HEK293 (cell line): ENCODE measurements at regions not wholly inside any gene's neighbourhood (a gene's known extent, or its start where the extent isn't known, plus 50 kb on each side); places are given as distances from the start of the nearest gene placed in this dataset.

Experiments
- CTCF ChIP-seq: fragments of 450-650 bp; formaldehyde crosslinking; IDR thresholded peaks from 2 replicates; pipeline ENCODE4 v1.5.1; 2016; ENCODE audit warnings: missing biosample characterization, missing genetic modification characterization
- PBX3 ChIP-seq: sonication (generic); formaldehyde crosslinking; IDR thresholded peaks from 2 replicates; pipeline ENCODE4 v1.8.1; 2022; ENCODE audit warnings: mild to moderate bottlenecking, moderate library complexity, missing genetic modification reagents
- REST ChIP-seq: fragments of 450-650 bp; formaldehyde crosslinking; IDR thresholded peaks from 2 replicates; pipeline ENCODE4 v1.5.1; 2016; ENCODE audit warnings: missing biosample characterization, missing genetic modification characterization
- YY1 ChIP-seq: fragments of 450-650 bp; formaldehyde crosslinking; IDR thresholded peaks from 2 replicates; pipeline ENCODE4 v1.5.1; 2018; ENCODE audit warnings: missing biosample characterization, missing genetic modification characterization
- ZSCAN16 ChIP-seq: fragments of 450-650 bp; formaldehyde crosslinking; IDR thresholded peaks from 2 replicates; pipeline ENCODE4 v1.5.1; 2016; ENCODE audit warnings: missing biosample characterization, missing genetic modification characterization

- no peak for TF ChIP-seq CTCF
- TF ChIP-seq REST (tag by site-specific recombination), result no peak
- TF ChIP-seq ZSCAN16 (tag by site-specific recombination), result no peak
- TF ChIP-seq PBX3 (CRISPR knock-in tag), result no peak
- TF ChIP-seq YY1 (tag by site-specific recombination), result no peak
Measured at GRCh38 chr11:79966592-79966991, 525.8 kb upstream of the TENM4 start.
